Mammary epithelial cell (primary cell): ENCODE measurements at regions not wholly inside any gene's neighbourhood (a gene's known extent, or its start where the extent isn't known, plus 50 kb on each side); places are given as distances from the start of the nearest gene placed in this dataset.

Source experiments
- EZH2 ChIP-seq: IDR thresholded peaks from 2 replicates; pipeline ENCODE4 v1.6.1; 2012; ENCODE audit warnings: low read length, inconsistent platforms, borderline replicate concordance
- TF ChIP-seq, protein P1 (sequence below), 2 donors: IDR thresholded peaks in 1 of 2; conservative IDR thresholded peaks in 1 of 2; 2 replicates each; pipeline ENCODE4 v1.5.1; 2011 to 2012; ENCODE audit warnings: inconsistent platforms in 2 of 2, low read length in 2 of 2, mild to moderate bottlenecking in 2 of 2, control low read depth in 1 of 2, low read depth in 1 of 2; ENCODE audit not compliant: insufficient read depth in 1 of 2; ENCODE audit errors: extremely low read depth in 1 of 2

DNA sequence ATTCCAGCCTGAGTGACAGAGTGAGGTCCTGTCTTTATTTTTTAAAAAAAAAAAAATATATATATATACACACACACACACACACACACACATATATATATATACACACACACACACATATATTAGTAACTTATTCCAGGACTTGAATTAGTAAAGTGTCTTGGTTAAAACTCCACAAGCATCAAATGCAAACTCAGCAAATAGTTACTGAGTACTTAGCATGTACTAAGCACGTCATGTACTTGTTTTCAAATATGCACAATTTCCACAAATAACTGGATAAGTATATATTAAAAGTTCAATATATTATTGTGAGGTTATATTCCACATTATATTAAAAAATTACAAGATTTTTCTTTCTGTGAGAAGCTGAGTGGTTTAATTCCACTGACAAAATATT is 304.7 kb downstream of the ZEB2 start:
- TF ChIP-seq, protein P1, sequence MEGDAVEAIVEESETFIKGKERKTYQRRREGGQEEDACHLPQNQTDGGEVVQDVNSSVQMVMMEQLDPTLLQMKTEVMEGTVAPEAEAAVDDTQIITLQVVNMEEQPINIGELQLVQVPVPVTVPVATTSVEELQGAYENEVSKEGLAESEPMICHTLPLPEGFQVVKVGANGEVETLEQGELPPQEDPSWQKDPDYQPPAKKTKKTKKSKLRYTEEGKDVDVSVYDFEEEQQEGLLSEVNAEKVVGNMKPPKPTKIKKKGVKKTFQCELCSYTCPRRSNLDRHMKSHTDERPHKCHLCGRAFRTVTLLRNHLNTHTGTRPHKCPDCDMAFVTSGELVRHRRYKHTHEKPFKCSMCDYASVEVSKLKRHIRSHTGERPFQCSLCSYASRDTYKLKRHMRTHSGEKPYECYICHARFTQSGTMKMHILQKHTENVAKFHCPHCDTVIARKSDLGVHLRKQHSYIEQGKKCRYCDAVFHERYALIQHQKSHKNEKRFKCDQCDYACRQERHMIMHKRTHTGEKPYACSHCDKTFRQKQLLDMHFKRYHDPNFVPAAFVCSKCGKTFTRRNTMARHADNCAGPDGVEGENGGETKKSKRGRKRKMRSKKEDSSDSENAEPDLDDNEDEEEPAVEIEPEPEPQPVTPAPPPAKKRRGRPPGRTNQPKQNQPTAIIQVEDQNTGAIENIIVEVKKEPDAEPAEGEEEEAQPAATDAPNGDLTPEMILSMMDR (conservative IDR thresholded peaks at IDR 0.05 in 1 of 2, IDR thresholded peaks at IDR 0.05 in 1 of 2; ENCODE audit: extremely low read depth in 1 of 2, insufficient read depth in 1 of 2, low read depth in 1 of 2, low read length in 2 of 2): no peak
- TF ChIP-seq EZH2: no peak
